NT2/D1 (cell line): ENCODE measurements at regions not wholly inside any gene's neighbourhood (a gene's known extent, or its start where the extent isn't known, plus 50 kb on each side); places are given as distances from the start of the nearest gene placed in this dataset.

Experiments used
- SUZ12 ChIP-seq: IDR thresholded peaks from 2 replicates; pipeline ENCODE4 v1.6.1; 2011; ENCODE audit not compliant: insufficient read length, insufficient read depth; ENCODE audit errors: extremely low read depth
- YY1 ChIP-seq: IDR thresholded peaks from 2 replicates; pipeline ENCODE4 v1.6.1; 2011; ENCODE audit not compliant: insufficient read length, insufficient read depth

DNA sequence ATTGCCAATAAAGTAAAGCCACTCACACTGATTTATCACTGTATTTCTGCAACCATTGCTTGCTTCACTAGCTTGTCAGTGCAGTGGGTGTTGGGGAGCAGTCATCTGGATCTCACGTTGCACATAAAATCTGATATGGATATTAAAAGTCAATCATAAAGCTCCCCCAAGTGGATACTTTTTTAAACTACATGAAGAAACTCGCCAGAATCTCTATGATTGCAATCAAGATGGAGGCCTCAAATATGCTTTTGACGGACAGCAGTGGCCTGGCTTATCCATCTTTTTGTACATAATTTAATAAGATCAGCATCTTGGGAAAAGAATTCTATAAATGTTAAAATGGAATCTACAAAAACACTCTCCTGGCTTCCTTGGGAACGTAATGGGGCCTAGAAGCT lies 137.7 kb downstream of the WT1 start:
- no peak for TF ChIP-seq SUZ12
- TF ChIP-seq YY1 = no peak
